Right lobe of liver (tissue), 6 donors: ENCODE measurements at regions not wholly inside any gene's neighbourhood (a gene's known extent, or its start where the extent isn't known, plus 50 kb on each side); places are given as distances from the start of the nearest gene placed in this dataset.

Experiments
- ATAC-seq, 4 donors: fragments of 200-7000 bp; cut with Tn5 transposase; one replicate each; pipeline ENCODE4 v1.9.1; 2020; ENCODE audit warnings: mild to moderate bottlenecking in 4 of 4, moderate library complexity in 4 of 4
- DNase-seq, 3 donors: peaks; one replicate each; pipeline ENCODE4 v3.0.0-alpha.2; 2020
- H3K27ac ChIP-seq, 3 donors: fragments of 200-600 bp; one replicate each; pipeline ENCODE4 v1.8.0; 2022
- H3K27me3 ChIP-seq, 2 donors: fragments of 200-600 bp; one replicate each; pipeline ENCODE4 v1.8.0; 2022
- H3K36me3 ChIP-seq, 4 donors: fragments of 200-600 bp; sonication (generic) in 1 of 4; one replicate each; pipeline versions ENCODE4 v1.5.1 to v1.8.0; 2017 to 2022; ENCODE audit warnings: control low read depth in 1 of 4
- H3K4me1 ChIP-seq, 4 donors: fragments of 200-600 bp; sonication (generic) in 1 of 4; one replicate each; pipeline versions ENCODE4 v1.5.1 to v1.8.0; 2017 to 2022; ENCODE audit warnings: control low read depth in 1 of 4
- H3K4me3 ChIP-seq, 3 donors: fragments of 200-600 bp; one replicate each; pipeline ENCODE4 v1.8.0; 2022
- H3K9me3 ChIP-seq, 4 donors: fragments of 200-600 bp; sonication (generic) in 1 of 4; one replicate each; pipeline versions ENCODE4 v1.5.1 to v1.8.0; 2017 to 2022; ENCODE audit warnings: control low read depth in 1 of 4
- CTCF ChIP-seq, 4 donors: fragments of 200-600 bp in 3 of 4; fragments of 450-650 bp in 1 of 4; IDR thresholded peaks; one replicate each; pipeline versions ENCODE4 v1.5.1 to v1.8.0; 2016 to 2022; ENCODE audit warnings: antibody characterized with exemption in 4 of 4, mild to moderate bottlenecking in 2 of 4
- POLR2A ChIP-seq: fragments of 450-650 bp; IDR thresholded peaks from one replicate; pipeline ENCODE4 v1.6.1; 2017; ENCODE audit warnings: antibody characterized with exemption, mild to moderate bottlenecking
- WGBS: methylation state at CpG from one replicate; pipeline ENCODE4 v1.1.6; 2018; ENCODE audit warnings: low coverage, low lambda C conversion rate; ENCODE audit not compliant: insufficient coverage; ENCODE audit errors: missing lambda C conversion rate; 5-methylcytosine and 5-hydroxymethylcytosine counted together
- intact Hi-C, 2 donors: fragments of 100-400 bp; cut with DNase I; formaldehyde crosslinking; loops; one replicate each; pipeline versions ENCODE4 v1.11.2 to v1.14.1; 2022
- donor health status: DM: no; HTN: yes; CAD: no.
- donor health status: DM: no; HTN: no; CAD: no.
- donor health status: DM: no; HTN: no; CAD: no.
- donor health status: DM: no; HTN: yes; CAD: no.
- donor health status: DM: no; HTN: yes; CAD: no.

- ATAC-seq (no peak), DNase-seq (no peak)
- WGBS = 6% methylated on average over 2 of the region's 2 CpGs
- no peaks in the 10 kb centered on the region for H3K36me3 ChIP-seq
- no peaks in the 10 kb centered on the region for H3K27me3 ChIP-seq
- intact Hi-C loops = no loop called here
- TF ChIP-seq CTCF (IDR thresholded peaks at IDR 0.05) (no peak), POLR2A (no peak)
- no peaks in the 10 kb centered on the region for H3K4me1 ChIP-seq
- H3K9me3 ChIP-seq = no peaks in the 10 kb centered on the region
- H3K27ac ChIP-seq = no peak overlapping the region
- H3K4me3 ChIP-seq = no peak overlapping the region
Observed at GRCh38 chr5:13439430-13439829, 505.1 kb downstream of the DNAH5 start.

GRCh38 chr5:13427827-13428557 is 516.5 kb downstream of the DNAH5 start:
- Histone ChIP-seq H3K4me1 (no peaks in the 10 kb centered on the region), H3K9me3 (no peaks in the 10 kb centered on the region), H3K27me3 (no peaks in the 10 kb centered on the region), H3K4me3 (no peak overlapping the region), H3K27ac (no peak overlapping the region), H3K36me3 (no peaks in the 10 kb centered on the region)
- no peak for ATAC-seq
- WGBS = 55% methylated on average over 6 of the region's 6 CpGs
- TF ChIP-seq CTCF (IDR thresholded peaks at IDR 0.05) = no peak
- TF ChIP-seq POLR2A = no peak
- DNase-seq = no peak
- intact Hi-C loops = no loop called here

GRCh38 chr5:13412040-13412595 is 532.4 kb downstream of the DNAH5 start:
- Histone ChIP-seq H3K27me3 (no peaks in the 10 kb centered on the region), H3K4me1 (no peaks in the 10 kb centered on the region), H3K36me3 (no peaks in the 10 kb centered on the region), H3K4me3 (no peak overlapping the region), H3K27ac (no peak overlapping the region), H3K9me3 (no peaks in the 10 kb centered on the region)
- no peak for ATAC-seq
- 45% methylated on average over 4 of the region's 6 CpGs for WGBS
- TF ChIP-seq CTCF (IDR thresholded peaks at IDR 0.05) = no peak
- no peak for TF ChIP-seq POLR2A
- DNase-seq = no peak
- intact Hi-C loops = no loop called here

- ATAC-seq = no peak
- H3K9me3 ChIP-seq = no peaks in the 10 kb centered on the region
- no CpG with 5 or more reads among the region's 1 CpG for WGBS
Observed at GRCh38 chr5:13408616-13409015, 535.9 kb downstream of the DNAH5 start.

More at GRCh38 chr5:13408616-13409015, 535.9 kb downstream of the DNAH5 start:
- no peak overlapping the region for H3K4me3 ChIP-seq
- no peak for DNase-seq
- TF ChIP-seq POLR2A (no peak), CTCF (IDR thresholded peaks at IDR 0.05) (no peak)
- no peaks in the 10 kb centered on the region for H3K36me3 ChIP-seq
- H3K27me3 ChIP-seq = no peaks in the 10 kb centered on the region
- intact Hi-C loops = no loop called here
- no peaks in the 10 kb centered on the region for H3K4me1 ChIP-seq
- H3K27ac ChIP-seq = no peak overlapping the region
